HG03045 (cell line): ENCODE measurements at regions not wholly inside any gene's neighbourhood (a gene's known extent, or its start where the extent isn't known, plus 50 kb on each side); places are given as distances from the start of the nearest gene placed in this dataset.

Source experiments
- ATAC-seq: cut with Tn5 transposase; IDR thresholded peaks from one replicate; pipeline ENCODE4 v1.9.1; 2021; ENCODE audit warnings: mild to moderate bottlenecking, moderate library complexity; ENCODE audit not compliant: unreplicated experiment

GRCh38 chr6:47151232-47151898 lies 109.2 kb upstream of the ADGRF1 start:
- ATAC-seq, result no peak

GRCh38 chr6:47149554-47149953 lies 107.4 kb upstream of the ADGRF1 start:
- no peak for ATAC-seq

GRCh38 chr6:47149066-47149465 lies 106.9 kb upstream of the ADGRF1 start:
- ATAC-seq, result no peak

- ATAC-seq, result no peak
These were observed 105.8 kb upstream of the ADGRF1 start for GRCh38 chr6:47147836-47148344.

- no peak for ATAC-seq
These were observed 105.1 kb upstream of the ADGRF1 start for GRCh38 chr6:47147175-47147727.

GRCh38 chr6:47146431-47147174 lies 104.5 kb upstream of the ADGRF1 start:
- no peak for ATAC-seq

GRCh38 chr6:47145212-47145611 lies 103.1 kb upstream of the ADGRF1 start:
- ATAC-seq, result no peak

- ATAC-seq, result no peak
These were observed 102.2 kb upstream of the ADGRF1 start for GRCh38 chr6:47144306-47144705.

GRCh38 chr6:47141963-47142362 lies 99.8 kb upstream of the ADGRF1 start:
- ATAC-seq, result no peak

- no peak for ATAC-seq
These were observed 99.0 kb upstream of the ADGRF1 start for GRCh38 chr6:47141171-47141570.

- no peak for ATAC-seq
These were observed 95.9 kb upstream of the ADGRF1 start for GRCh38 chr6:47138046-47138445.

- ATAC-seq, result no peak
These were observed 94.9 kb upstream of the ADGRF1 start for GRCh38 chr6:47137073-47137472.

GRCh38 chr6:47135772-47136171 lies 93.6 kb upstream of the ADGRF1 start:
- no peak for ATAC-seq

GRCh38 chr6:47134476-47135189 lies 92.5 kb upstream of the ADGRF1 start:
- no peak for ATAC-seq

- no peak for ATAC-seq
These were observed 91.3 kb upstream of the ADGRF1 start for GRCh38 chr6:47133230-47134000.

GRCh38 chr6:47132724-47133123 lies 90.6 kb upstream of the ADGRF1 start:
- ATAC-seq, result no peak

GRCh38 chr6:47131773-47132172 lies 89.6 kb upstream of the ADGRF1 start:
- ATAC-seq, result no peak

- no peak for ATAC-seq
These were observed 88.0 kb upstream of the ADGRF1 start for GRCh38 chr6:47130086-47130485.

- no peak for ATAC-seq
These were observed 87.0 kb upstream of the ADGRF1 start for GRCh38 chr6:47129129-47129528.

GRCh38 chr6:47126647-47127391 lies 84.7 kb upstream of the ADGRF1 start:
- no peak for ATAC-seq
